G401.6 (cell line): ENCODE measurements at regions not wholly inside any gene's neighbourhood (a gene's known extent, or its start where the extent isn't known, plus 50 kb on each side); places are given as distances from the start of the nearest gene placed in this dataset.
"Not testable (repeated sequence)": the region's sequence is repeated elsewhere in the genome, so short reads cannot be mapped to it uniquely, and the experiment has no call there.

ENCODE experiments used
- FAIRE-seq: peaks from 2 replicates; lab custom pipeline; 2012; peaks lifted over from hg19 to GRCh38; lab: Jason Lieb, UNC

GRCh38 chr3:11898611-11899325 is 52.1 kb upstream of the TAMM41 start:
- FAIRE-seq: no peak

- not testable (repeated sequence) for FAIRE-seq
These were observed 52.7 kb upstream of the TAMM41 start for GRCh38 chr3:11899389-11899788.

- FAIRE-seq: no peak
These were observed 53.1 kb upstream of the TAMM41 start for GRCh38 chr3:11899826-11900225.

DNA sequence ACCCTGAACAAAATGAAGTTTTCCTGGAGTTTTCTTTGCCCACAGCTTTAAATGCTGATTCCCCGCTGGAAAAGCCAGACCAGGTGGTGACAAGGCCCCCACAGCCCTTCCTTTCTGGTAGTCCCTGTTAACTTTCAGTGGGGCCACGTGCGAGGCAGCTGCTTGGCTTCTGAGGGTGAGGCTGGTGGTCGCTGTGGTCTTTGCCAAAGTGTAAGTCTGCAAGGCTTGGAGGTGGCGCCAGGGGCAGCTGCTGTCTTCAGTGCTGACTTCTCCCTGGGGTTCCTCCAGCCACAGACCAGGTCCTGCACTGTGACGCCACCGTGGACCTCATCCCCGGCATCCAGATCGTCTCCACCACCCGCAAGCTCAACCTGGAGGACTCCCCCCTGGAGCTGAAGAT is 54.1 kb upstream of the TAMM41 start:
- FAIRE-seq: no peak

DNA sequence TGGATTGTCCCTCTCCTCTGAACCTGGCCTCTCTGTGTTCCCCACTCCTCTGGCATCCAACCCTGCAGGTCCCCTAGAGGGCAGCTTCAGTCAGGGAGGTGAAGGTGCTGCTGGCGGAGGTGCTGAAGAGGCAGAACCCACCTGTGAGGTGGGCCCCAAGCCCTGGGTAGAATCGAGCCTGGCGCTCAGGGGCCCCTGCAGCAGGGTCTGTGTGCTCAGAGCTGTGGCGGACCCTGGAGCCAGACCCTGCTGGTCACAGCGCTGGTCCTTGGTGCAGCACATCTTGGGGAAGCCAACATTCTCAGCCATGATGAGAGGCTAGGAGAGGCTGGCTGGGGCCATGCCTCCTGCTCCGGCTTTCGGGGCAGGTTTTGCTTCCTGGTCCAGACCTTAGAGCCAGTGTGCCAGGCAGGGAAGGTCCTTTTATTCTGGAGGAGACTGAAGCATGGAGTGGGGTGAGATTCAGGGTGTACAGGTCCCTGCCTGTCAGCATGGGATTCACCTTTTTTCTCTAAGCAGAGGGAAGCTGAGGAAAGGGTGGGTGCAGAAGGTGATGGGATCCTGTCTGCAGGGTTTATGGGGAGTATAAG is 54.7 kb upstream of the TAMM41 start:
- no peak for FAIRE-seq

- no peak for FAIRE-seq
These were observed 56.4 kb upstream of the TAMM41 start for GRCh38 chr3:11903047-11903446.

- no peak for FAIRE-seq
These were observed 56.8 kb upstream of the TAMM41 start for GRCh38 chr3:11903447-11903846.

DNA sequence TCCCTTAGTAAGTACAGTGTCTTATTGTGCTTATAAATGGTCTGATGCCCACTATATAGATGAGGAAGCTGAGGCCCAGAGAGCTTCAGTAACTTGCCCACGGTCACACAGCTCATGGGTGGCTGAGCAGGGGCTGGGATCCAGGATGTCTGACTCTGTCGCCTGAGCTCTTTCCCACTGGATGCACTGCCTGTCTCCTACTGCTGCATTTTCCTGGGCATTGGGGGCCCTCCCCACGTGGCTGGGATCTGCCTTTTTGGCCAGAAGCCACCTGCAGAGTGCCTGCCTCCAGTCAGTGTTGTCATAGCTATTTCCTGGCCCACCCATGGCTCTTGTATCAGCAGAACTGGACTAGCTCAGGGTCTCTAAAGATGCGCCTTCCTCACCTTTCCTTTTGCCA is 57.5 kb upstream of the TAMM41 start:
- FAIRE-seq: no peak

- no peak for FAIRE-seq
These were observed 59.7 kb upstream of the TAMM41 start for GRCh38 chr3:11906407-11906806.

- no peak for FAIRE-seq
These were observed 61.3 kb upstream of the TAMM41 start for GRCh38 chr3:11907667-11908660.

DNA sequence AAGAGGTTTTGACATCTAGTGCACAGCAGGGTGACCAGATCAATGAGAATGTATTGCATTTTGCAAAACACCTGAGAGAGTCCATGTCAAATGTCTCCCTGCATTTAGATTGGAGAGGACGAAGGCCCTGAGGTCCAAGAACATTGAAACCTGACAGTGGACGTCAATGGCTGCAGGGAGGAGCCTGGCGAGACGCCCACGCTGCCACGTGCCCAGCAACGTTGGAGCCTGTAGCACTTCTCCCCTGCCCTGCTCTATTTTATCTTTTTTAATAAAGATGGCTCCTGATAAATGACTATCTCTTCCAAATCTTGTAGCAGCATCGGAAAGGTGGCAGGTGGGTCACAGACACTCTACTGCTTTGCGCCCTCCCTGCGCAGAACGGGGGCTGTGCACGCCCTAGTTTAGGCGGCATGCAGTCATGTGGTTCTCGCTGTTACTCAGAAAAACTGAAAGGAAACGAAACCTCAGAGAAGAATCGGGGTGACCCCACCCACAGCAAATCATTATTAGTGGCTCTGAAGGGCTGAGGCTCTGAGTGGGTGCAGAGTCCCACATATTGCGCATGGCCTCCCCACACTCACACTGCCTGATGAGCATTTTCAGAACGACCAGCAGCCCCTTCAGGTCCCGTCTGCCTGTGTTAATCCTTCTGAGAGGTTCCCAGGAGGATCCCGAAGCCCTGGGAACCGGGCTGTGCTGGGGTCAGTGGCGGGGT is 62.5 kb upstream of the TAMM41 start:
- no peak for FAIRE-seq

DNA sequence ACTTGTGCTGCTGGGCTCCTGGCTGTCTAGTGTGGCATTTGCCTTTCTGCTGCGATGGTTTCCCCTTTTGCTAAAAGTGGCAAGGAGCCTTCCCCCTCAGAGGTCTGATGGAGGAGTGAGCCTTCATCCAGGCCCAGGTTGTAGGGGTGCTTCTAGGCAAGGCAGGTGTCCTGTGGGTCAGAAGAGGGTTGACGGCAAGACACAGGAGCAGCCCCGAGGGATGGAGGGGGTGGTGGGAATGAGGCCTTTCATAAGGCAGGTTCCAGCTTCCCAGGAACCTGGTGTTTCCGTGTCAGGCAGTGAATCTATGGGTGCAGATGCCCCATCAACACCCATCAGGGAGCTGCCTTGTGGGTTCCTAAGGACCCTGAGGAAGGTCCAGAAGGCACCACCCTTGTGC is 63.0 kb upstream of the TAMM41 start:
- FAIRE-seq: no peak

DNA sequence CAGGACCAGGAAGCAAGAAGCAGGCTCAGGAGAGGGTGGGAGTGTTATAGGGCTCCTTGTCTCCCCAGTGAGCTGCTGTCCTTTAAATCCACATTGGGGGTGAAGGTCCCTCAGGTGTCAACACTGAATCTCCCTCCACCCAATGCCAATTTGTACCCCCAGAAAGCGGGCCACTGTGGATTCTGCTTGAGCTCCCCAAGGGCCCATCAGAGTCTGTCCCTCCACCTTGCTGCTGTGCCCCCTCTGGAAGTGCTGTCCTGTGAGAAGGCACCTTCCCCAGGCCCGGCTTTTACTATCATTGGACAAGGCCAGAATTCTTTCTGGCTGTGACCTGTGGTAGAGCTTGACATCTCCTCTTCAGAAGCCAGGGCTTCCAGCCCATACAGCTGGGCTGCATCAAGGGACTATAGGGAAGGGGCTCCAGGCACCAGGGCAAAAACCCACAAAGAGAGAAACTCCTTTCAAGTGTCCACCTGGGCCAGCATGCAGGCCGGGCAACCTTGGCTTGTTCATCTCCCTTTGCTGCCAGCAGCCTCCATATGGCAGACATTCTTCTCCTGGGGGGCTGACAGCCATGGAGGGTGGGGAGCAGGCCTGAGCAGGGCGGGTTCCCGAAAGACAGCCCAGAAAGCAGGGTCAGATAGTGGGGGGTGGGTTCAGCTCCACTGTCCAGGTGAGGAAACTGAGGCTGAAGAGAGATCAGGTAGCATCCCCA is 63.7 kb upstream of the TAMM41 start:
- FAIRE-seq: not testable (repeated sequence)

DNA sequence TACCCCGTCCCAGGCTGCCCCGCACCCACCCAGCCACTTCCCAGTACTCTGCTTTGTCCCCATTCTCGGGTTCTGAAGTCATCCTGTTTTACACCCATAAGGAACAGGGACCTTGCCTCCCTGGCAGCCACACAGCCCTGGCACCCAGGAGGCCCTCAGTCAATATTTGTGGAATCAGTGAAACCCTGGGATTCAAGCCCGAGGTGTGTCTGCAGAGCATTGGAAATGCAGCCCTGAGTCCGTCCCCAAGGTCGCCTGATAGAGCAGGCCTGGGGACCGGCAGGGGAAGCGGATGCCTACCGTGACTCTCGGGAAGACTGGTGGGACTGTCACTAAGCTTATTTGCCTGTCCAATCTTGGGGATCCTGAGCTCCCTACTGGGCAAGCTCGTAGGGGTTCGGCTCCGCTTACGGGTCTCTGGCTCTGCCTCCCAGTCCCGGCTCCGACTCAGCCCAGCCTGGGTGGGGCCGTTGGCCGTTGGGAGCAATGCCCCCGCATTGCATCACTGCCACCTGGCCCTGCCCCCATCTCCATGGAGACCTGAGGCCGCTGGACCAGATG is 64.4 kb upstream of the TAMM41 start:
- FAIRE-seq: no peak

DNA sequence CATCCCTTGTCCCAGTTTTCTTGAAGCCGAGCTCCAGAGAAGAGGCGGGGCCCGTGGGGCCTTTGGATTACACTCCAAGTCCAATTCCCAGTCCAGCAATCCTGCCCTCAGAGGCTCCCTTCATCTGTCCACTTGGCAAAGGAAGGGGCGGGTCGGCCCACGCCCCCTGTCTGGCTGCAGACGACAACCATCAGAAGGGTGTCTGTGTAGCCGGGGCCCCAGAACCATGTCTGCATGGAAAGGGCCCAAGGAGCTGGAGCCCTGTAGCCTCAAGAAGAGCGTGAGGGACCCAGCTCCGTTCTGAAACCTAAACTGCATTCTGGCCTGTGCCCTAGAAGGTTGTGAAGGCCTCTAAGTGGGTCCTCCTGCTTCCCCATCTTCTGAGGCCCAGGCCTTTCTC is 65.2 kb upstream of the TAMM41 start:
- FAIRE-seq: not testable (repeated sequence)

DNA sequence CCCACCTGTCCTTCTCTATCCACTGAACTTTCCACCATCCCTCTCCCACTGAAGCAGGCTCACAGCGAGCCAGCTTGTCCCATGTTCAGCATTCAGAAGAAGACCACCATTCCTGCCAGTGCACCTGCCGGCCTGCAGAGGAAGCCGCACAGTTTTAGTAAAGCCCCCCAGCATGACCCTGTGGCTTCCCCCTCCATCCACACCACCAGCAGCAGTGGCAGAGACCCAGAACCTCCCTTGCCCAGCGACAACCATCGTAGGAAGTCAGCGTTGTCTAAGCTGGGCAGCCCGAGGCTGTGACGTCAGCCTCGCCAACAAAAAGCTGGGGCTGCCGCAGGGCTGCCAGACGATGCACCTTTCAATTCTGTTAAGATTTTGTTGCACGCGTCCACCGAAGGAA is 66.6 kb upstream of the TAMM41 start:
- FAIRE-seq: no peak

DNA sequence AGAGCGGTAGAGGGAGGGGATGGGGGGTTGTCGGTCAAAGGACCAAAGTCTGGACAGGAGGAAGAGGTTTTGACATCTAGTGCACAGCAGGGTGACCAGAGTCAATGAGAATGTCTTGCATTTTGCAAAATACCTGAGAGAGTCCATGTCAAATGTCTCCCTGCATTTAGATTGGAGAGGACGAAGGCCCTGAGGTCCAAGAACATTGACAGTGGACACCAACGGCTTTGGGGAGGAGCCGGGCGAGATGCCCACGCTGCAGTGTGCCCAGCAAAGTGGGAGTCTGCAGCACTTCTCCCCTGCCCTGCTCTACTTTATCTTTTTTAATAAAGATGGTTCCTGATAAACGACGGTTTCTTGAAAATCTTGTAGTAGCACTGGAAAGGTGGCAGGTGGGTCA is 67.4 kb upstream of the TAMM41 start:
- no peak for FAIRE-seq

DNA sequence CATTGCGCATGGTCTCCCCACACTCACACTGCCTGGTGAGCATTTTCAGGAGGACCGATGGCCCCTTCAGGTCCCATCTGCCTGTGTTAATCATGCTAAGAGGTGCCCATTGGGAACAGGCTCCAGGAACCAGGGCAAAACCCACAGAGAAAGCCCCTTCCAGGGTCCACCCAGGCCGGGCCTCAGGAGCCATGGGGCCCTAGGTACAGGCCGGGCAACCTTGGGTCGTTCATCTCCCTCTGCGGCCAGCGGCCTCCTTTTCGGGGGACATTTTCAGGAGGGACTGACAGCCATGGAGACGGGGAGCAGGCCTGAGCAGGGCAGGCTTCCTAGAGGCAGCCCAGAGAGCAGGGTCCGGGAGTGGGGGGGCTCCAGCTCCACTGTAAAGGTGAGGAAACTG is 68.0 kb upstream of the TAMM41 start:
- no peak for FAIRE-seq

DNA sequence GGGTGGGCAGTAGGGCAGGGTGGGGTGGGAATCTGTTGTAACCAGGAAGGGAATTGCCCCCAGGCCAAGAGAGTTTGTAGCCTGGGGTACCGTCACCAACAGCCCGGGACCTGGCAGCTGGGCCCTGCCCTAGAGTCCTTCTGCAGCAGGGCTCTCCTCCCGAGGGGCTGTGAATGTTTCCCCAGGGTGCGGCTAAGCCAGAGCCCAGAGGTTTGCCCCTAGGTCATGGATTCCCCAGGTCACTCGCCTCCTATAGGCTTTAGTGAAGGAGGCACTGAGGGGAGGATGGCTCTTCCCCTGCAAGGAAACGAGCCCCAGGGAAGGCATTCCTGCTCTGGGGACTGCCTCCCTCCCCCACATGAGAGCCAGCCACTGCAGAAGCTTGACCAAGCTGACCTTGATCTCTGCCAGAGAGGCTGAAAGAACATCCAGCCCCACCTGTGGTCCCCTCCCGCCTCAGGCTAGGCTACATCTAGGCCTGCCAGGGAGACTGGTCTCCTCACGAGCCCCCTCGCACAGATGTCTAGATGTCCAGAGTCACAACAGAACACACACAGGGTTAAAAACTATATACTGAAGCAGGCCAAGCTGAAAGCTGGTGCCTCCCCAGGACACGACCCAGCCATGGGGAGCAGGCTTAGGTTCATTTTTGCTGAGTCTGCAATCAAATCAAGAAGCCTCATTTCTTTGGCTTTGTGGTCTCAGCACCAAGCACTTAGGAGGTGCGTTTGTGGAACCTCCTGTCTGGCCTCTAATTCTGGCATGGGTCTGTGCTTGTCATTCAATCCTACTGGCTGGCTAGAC is 69.1 kb upstream of the TAMM41 start:
- no peak for FAIRE-seq

DNA sequence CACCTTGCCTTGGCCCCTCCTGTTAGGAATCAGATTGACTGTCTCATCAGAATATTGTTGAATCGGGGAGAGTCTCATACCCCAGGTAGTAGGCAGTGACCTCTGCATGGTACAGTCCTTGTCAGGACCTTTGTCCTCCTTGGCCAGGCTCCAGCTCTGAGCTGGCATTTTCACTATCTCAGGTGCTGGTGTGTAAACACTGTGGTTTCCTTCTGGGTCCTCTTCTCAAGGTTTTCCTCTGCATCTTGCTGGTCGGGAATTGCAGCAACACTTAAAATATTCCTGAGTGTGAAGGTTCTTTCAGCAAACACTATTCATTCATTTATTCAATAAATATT is 69.7 kb upstream of the TAMM41 start:
- FAIRE-seq: not testable (repeated sequence)

- FAIRE-seq: no peak
These were observed 70.4 kb upstream of the TAMM41 start for GRCh38 chr3:11917051-11917450.
